CD4-positive, alpha-beta T cell (primary cell): ENCODE measurements at regions not wholly inside any gene's neighbourhood (a gene's known extent, or its start where the extent isn't known, plus 50 kb on each side); places are given as distances from the start of the nearest gene placed in this dataset.
A peak's percentile ranks its signal among the peaks of the same experiment; 100 is the strongest.

Experiments used
- ATAC-seq: fragments of 200-7000 bp; cut with Tn5 transposase; one replicate; pipeline ENCODE4 v1.10.0; 2022; ENCODE audit warnings: mild to moderate bottlenecking; ENCODE audit not compliant: poor library complexity
- CTCF ChIA-PET: fragments of 350-600 bp; sonication (Branson Sonifier 250); formaldehyde crosslinking; loops from one replicate; lab custom pipeline; 2021; ENCODE audit warnings: antibody characterized with exemption, inconsistent platforms; lab: Charles Lee
- POLR2A ChIA-PET: fragments of 350-600 bp; sonication (Branson Sonifier 250); formaldehyde crosslinking; loops from one replicate; lab custom pipeline; 2021; ENCODE audit warnings: antibody characterized with exemption, inconsistent platforms; lab: Charles Lee
- DNase-seq, 14 experiments: peaks; one replicate each; pipeline ENCODE4 v3.0.0-alpha.2; 2013 to 2020; ENCODE audit warnings: mixed read lengths in 2 of 14
- H3K27ac ChIP-seq, 2 donors: one replicate each; pipeline versions ENCODE4 v1.5.1 to v1.7.0; 2013; ENCODE audit warnings: low read length in 2 of 2, low read depth in 1 of 2, mild to moderate bottlenecking in 1 of 2
- H3K27me3 ChIP-seq, 2 experiments: 1 replicate in 1 of 2; 2 replicates in 1 of 2; pipeline versions ENCODE4 v1.6.1 to v1.7.0; 2013; ENCODE audit warnings: low read length in 2 of 2, control low read depth in 1 of 2, mild to moderate bottlenecking in 1 of 2, moderate library complexity in 1 of 2; ENCODE audit not compliant: insufficient read depth in 2 of 2, control insufficient read depth in 1 of 2
- H3K36me3 ChIP-seq: one replicate; pipeline ENCODE4 v1.6.1; 2013; ENCODE audit warnings: low read length, control low read depth; ENCODE audit not compliant: insufficient read depth
- H3K4me1 ChIP-seq: one replicate; pipeline ENCODE4 v1.6.1; 2013; ENCODE audit warnings: low read length, control low read depth; ENCODE audit not compliant: insufficient read depth
- H3K4me3 ChIP-seq: one replicate; pipeline ENCODE4 v1.5.1; 2013; ENCODE audit warnings: mild to moderate bottlenecking, low read length, moderate library complexity
- H3K9me3 ChIP-seq, 2 experiments: 1 replicate in 1 of 2; 2 replicates in 1 of 2; pipeline versions ENCODE4 v1.6.1 to v1.7.0; 2013; ENCODE audit warnings: low read length in 2 of 2, mild to moderate bottlenecking in 2 of 2, control low read depth in 1 of 2, moderate library complexity in 1 of 2; ENCODE audit not compliant: control insufficient read depth in 1 of 2, insufficient read depth in 1 of 2
- H3K27ac Mint-ChIP-seq: one replicate; pipeline ENCODE4 v1.8.0; 2020; ENCODE audit warnings: mixed read lengths
- H3K27me3 Mint-ChIP-seq: one replicate; pipeline ENCODE4 v1.8.0; 2021; ENCODE audit warnings: mixed read lengths
- H3K36me3 Mint-ChIP-seq: one replicate; pipeline ENCODE4 v1.8.0; 2021; ENCODE audit warnings: low read depth, mixed read lengths
- H3K4me1 Mint-ChIP-seq: one replicate; pipeline ENCODE4 v1.8.0; 2021; ENCODE audit warnings: low read depth, mixed read lengths
- H3K4me3 Mint-ChIP-seq: one replicate; pipeline ENCODE4 v1.8.0; 2020; ENCODE audit warnings: mild to moderate bottlenecking, mixed read lengths
- H3K9me3 Mint-ChIP-seq: one replicate; pipeline ENCODE4 v1.8.0; 2020; ENCODE audit warnings: mixed read lengths
- intact Hi-C, 2 experiments: fragments of 100-400 bp; cut with DNase I in 1 of 2; cut with micrococcal nuclease in 1 of 2; formaldehyde crosslinking; loops; one replicate each; pipeline versions ENCODE4 v1.15.1 to v1.9.0; 2023 to 2025; cut with DNase I, micrococcal nuclease
- TF ChIP-seq, protein P1 (sequence below): fragments of 200-600 bp; IDR thresholded peaks from one replicate; pipeline ENCODE4 v1.8.0; 2022; ENCODE audit warnings: antibody characterized with exemption, mild to moderate bottlenecking

DNA sequence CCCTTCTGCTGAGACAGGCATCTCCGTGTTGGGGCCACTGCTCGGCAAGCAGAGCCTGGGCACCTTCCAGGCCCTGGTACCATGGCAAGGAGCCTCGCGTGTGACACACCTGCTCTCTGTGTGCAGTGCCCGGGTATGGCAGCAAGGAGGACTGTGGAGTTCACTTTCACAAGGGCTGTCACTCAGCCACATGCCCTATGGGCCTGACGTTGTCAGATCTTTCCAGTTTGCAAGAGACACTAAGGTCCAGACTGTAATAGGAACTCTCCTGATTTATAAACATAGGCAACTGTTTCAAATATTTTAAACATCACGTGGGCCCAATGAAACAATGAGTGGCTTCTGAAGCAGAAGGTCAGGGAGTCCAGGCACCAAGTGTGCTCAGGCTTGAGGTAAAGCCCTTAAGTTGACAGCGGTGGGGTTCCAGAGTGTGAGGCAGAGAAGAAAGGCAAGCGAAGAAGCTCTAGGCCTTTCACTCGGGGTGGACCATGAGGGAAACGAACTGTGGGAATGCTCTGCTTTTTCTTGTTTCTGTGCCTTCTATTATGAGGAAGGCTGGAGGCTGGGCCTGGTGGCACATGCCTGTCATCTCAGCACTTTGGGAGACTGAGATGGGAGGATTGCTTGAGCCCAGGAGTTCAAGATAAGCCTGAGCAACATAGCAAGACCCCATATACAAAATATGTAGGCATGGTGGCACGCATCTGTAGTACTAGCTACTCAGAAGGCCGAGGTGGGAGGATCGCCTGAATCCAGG is 108.6 kb upstream of the TRIM2 start:
- peaks cover 5% of the 10 kb centered on the region for H3K4me1 ChIP-seq
- H3K36me3 ChIP-seq, result no peaks in the 10 kb centered on the region
- no peaks in the 10 kb centered on the region for H3K9me3 ChIP-seq
- Mint-ChIP-seq H3K27me3 (no peaks in the 10 kb centered on the region), H3K27ac (no peak overlapping the region), H3K36me3 (no peaks in the 10 kb centered on the region), H3K4me1 (peaks cover 5% of the 10 kb centered on the region), H3K9me3 (no peaks in the 10 kb centered on the region), H3K4me3 (no peak overlapping the region)
- ATAC-seq, result peak; percentile 65
- TF ChIP-seq, protein P1, sequence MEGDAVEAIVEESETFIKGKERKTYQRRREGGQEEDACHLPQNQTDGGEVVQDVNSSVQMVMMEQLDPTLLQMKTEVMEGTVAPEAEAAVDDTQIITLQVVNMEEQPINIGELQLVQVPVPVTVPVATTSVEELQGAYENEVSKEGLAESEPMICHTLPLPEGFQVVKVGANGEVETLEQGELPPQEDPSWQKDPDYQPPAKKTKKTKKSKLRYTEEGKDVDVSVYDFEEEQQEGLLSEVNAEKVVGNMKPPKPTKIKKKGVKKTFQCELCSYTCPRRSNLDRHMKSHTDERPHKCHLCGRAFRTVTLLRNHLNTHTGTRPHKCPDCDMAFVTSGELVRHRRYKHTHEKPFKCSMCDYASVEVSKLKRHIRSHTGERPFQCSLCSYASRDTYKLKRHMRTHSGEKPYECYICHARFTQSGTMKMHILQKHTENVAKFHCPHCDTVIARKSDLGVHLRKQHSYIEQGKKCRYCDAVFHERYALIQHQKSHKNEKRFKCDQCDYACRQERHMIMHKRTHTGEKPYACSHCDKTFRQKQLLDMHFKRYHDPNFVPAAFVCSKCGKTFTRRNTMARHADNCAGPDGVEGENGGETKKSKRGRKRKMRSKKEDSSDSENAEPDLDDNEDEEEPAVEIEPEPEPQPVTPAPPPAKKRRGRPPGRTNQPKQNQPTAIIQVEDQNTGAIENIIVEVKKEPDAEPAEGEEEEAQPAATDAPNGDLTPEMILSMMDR, result no peak
- DNase-seq, result no peak
- H3K4me3 ChIP-seq, result no peak overlapping the region
- no peak overlapping the region for H3K27ac ChIP-seq
- ChIA-PET POLR2A (interaction anchor here (1.5 kb wide), 1 partner anchor 32 kb away, joined by 4 read pairs; no protein-coding TSS in a partner anchor), CTCF (interaction anchor here (1.8 kb wide), 1 partner anchor 32 kb away, joined by 5 read pairs; no protein-coding TSS in a partner anchor)
- no peaks in the 10 kb centered on the region for H3K27me3 ChIP-seq
- intact Hi-C loops, result no loop called here

DNA sequence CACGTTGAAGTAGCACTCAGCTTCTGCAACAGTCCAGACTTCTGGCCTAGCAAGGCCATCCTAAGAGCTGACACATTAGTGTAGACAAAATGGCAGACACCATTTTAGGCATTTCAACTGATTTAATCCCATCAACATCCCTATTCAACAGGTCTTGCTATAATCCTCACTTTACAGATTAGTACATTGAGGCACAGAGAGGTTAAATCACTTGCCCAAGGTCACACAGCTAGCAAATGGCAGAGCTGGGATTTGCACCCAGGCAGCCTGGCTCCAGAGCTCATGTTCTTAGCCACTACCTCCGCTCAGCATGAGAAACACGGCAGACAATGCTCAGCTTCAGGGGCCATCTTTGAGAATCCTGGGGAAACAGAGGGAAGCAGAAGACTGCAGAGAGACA is 107.9 kb upstream of the TRIM2 start:
- H3K36me3 Mint-ChIP-seq, result no peaks in the 10 kb centered on the region
- H3K36me3 ChIP-seq, result no peaks in the 10 kb centered on the region
- TF ChIP-seq, protein P1, result no peak
- H3K27me3 Mint-ChIP-seq, result no peaks in the 10 kb centered on the region
- no peaks in the 10 kb centered on the region for H3K9me3 ChIP-seq
- ATAC-seq (no peak), DNase-seq (no peak)
- H3K4me1 Mint-ChIP-seq, result no peaks in the 10 kb centered on the region
- no peaks in the 10 kb centered on the region for H3K9me3 Mint-ChIP-seq
- H3K27ac Mint-ChIP-seq, result no peak overlapping the region
- H3K4me3 Mint-ChIP-seq, result no peak overlapping the region
- no peaks in the 10 kb centered on the region for H3K4me1 ChIP-seq
- H3K4me3 ChIP-seq, result no peak overlapping the region
- H3K27ac ChIP-seq, result no peak overlapping the region
- intact Hi-C loops, result no loop called here
- CTCF ChIA-PET, result interaction anchor here (1.7 to 1.8 kb wide), 2 partner anchors 13 to 31 kb away, joined by 5 to 6 read pairs; no protein-coding TSS in a partner anchor
- POLR2A ChIA-PET, result interaction anchor here (1.0 to 1.5 kb wide), 2 partner anchors 13 to 31 kb away, joined by 3 to 4 read pairs; no protein-coding TSS in a partner anchor
- H3K27me3 ChIP-seq, result no peaks in the 10 kb centered on the region

DNA sequence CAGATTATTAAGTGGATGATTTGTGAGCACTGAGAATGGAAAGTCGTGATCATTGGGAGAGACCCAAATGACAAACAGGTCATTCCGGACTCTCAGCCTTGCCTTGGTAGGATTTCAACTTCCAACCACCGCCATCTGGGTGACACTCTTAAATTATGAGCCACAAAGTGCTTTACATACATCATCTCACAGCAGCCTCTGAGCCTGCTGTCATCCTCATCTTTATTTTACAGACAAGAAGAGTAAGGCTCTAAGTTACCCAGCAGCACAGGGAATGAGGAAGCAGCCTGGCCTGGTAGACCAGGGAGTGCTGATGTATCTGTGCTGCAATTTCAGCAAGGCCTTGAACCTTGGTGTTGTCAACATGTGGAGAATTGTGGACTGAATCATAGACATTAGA is 105.8 kb upstream of the TRIM2 start:
- ATAC-seq (no peak), DNase-seq (no peak)
- H3K27ac Mint-ChIP-seq, result no peak overlapping the region
- H3K4me3 ChIP-seq, result no peak overlapping the region
- no peaks in the 10 kb centered on the region for H3K27me3 Mint-ChIP-seq
- ChIA-PET POLR2A (no interaction called here), CTCF (interaction anchor here (1.5 kb wide), 1 partner anchor 13 kb away, joined by 4 read pairs; no protein-coding TSS in a partner anchor)
- H3K27me3 ChIP-seq, result no peaks in the 10 kb centered on the region
- no peaks in the 10 kb centered on the region for H3K4me1 Mint-ChIP-seq
- TF ChIP-seq, protein P1, result no peak
- H3K9me3 ChIP-seq, result no peaks in the 10 kb centered on the region
- no peaks in the 10 kb centered on the region for H3K36me3 ChIP-seq
- H3K9me3 Mint-ChIP-seq, result no peaks in the 10 kb centered on the region
- no peak overlapping the region for H3K4me3 Mint-ChIP-seq
- intact Hi-C loops, result no loop called here
- H3K27ac ChIP-seq, result no peak overlapping the region
- H3K4me1 ChIP-seq, result no peaks in the 10 kb centered on the region
- no peaks in the 10 kb centered on the region for H3K36me3 Mint-ChIP-seq
